HepG2 (cell line): ENCODE measurements at regions not wholly inside any gene's neighbourhood (a gene's known extent, or its start where the extent isn't known, plus 50 kb on each side); places are given as distances from the start of the nearest gene placed in this dataset.

Experiments
- ATAC-seq: fragments of 200-7000 bp; cut with Tn5 transposase; 3 replicates; pipeline ENCODE4 v1.9.1; 2020; ENCODE audit warnings: mild to moderate bottlenecking, moderate library complexity
- BruUV-seq: library from RNA; stranded (reverse); fragments of 400-500 nt; replicated peaks from 2 replicates; lab custom pipeline; 2021; lab: Mats Ljungman, UMichigan
- CTCF ChIA-PET: fragments of 300-600 bp; formaldehyde crosslinking; extraction: SDS; loops from one replicate; lab custom pipeline; 2021; ENCODE audit warnings: low total read pairs, inconsistent platforms, low intra/inter-chr PET ratio; lab: Yijun Ruan, JAX
- POLR2A ChIA-PET: fragments of 350-600 bp; sonication (Branson Sonifier 250); formaldehyde crosslinking; loops from one replicate; lab custom pipeline; 2020; ENCODE audit warnings: antibody characterized with exemption, inconsistent platforms; lab: Yijun Ruan, JAX
- DNase-seq: peaks from one replicate; pipeline ENCODE4 v3.0.0-alpha.2; 2015; ENCODE audit warnings: low spot score
- FAIRE-seq: peaks from 3 replicates; lab custom pipeline; 2011; peaks lifted over from hg19 to GRCh38; lab: Jason Lieb, UNC
- H2AFZ ChIP-seq: one replicate; pipeline ENCODE4 v1.6.1; 2011; ENCODE audit warnings: low read length, inconsistent platforms
- H3K27ac ChIP-seq: fragments of 300-600 bp; 3 replicates; pipeline ENCODE4 v1.8.0; 2011; ENCODE audit warnings: mixed run types, mild to moderate bottlenecking, mixed read lengths, low read length, inconsistent platforms; ENCODE audit not compliant: insufficient read depth; ENCODE audit errors: extremely low read length
- H3K27me3 ChIP-seq, 2 experiments: fragments of 200-600 bp in 1 of 2; 2 replicates in 1 of 2; 3 replicates in 1 of 2; pipeline versions ENCODE4 v1.6.0 to v1.8.0; 2011; ENCODE audit warnings: low read length in 2 of 2, mild to moderate bottlenecking in 2 of 2, moderate library complexity in 2 of 2, inconsistent platforms in 1 of 2; ENCODE audit not compliant: insufficient read depth in 2 of 2, control insufficient read depth in 1 of 2
- H3K36me3 ChIP-seq, 2 experiments: fragments of 200-600 bp in 1 of 2; replicated peaks in 1 of 2; 2 replicates in 1 of 2; 3 replicates in 1 of 2; pipeline versions ENCODE4 v1.5.1 to v1.8.0; 2011; ENCODE audit warnings: low read length in 2 of 2, inconsistent platforms in 1 of 2; ENCODE audit not compliant: insufficient read depth in 2 of 2, control insufficient read depth in 1 of 2
- H3K4me1 ChIP-seq: 2 replicates; pipeline ENCODE4 v1.5.1; 2012; ENCODE audit warnings: low read length, inconsistent platforms; ENCODE audit not compliant: insufficient read depth
- H3K4me2 ChIP-seq: 2 replicates; pipeline ENCODE4 v1.6.0; 2011; ENCODE audit warnings: low read depth, low read length, inconsistent platforms
- H3K4me3 ChIP-seq, 3 experiments: fragments of 200-600 bp in 1 of 3; sonication (generic), shearing (Covaris generic) in 1 of 3; replicated peaks in 1 of 3; 2 replicates each; pipeline ENCODE4 v1.5.1; 2011 to 2016; ENCODE audit warnings: low read length in 3 of 3, inconsistent platforms in 2 of 3, low read depth in 2 of 3, mild to moderate bottlenecking in 2 of 3, control low read depth in 1 of 3, mixed read lengths in 1 of 3; ENCODE audit not compliant: insufficient read depth in 1 of 3
- H3K79me2 ChIP-seq: one replicate; pipeline ENCODE4 v1.6.1; 2011; ENCODE audit warnings: low read length, inconsistent platforms; ENCODE audit not compliant: insufficient read depth
- H3K9ac ChIP-seq: 2 replicates; pipeline ENCODE4 v1.6.0; 2011; ENCODE audit warnings: mild to moderate bottlenecking, low read depth, low read length, inconsistent platforms; ENCODE audit not compliant: insufficient read depth
- H3K9me3 ChIP-seq: 2 replicates; pipeline ENCODE4 v1.5.1; 2012; ENCODE audit warnings: mild to moderate bottlenecking, low read length
- H4K20me1 ChIP-seq: 2 replicates; pipeline ENCODE4 v1.6.0; 2011; ENCODE audit warnings: inconsistent platforms, mild to moderate bottlenecking, low read length, moderate library complexity; ENCODE audit not compliant: insufficient read depth
- DMTF1 ChIP-seq: sonication (generic); formaldehyde crosslinking; IDR thresholded peaks from 2 replicates; pipeline ENCODE4 v1.4.0; 2020; ENCODE audit warnings: mild to moderate bottlenecking, missing genetic modification reagents
- ETV6 ChIP-seq: sonication (generic); formaldehyde crosslinking; conservative IDR thresholded peaks from 2 replicates; pipeline ENCODE4 v1.4.0; 2020; ENCODE audit warnings: missing genetic modification reagents
- GABPA ChIP-seq, 2 experiments: IDR thresholded peaks; 2 replicates each; pipeline ENCODE4 v1.6.1; 2011 to 2016; ENCODE audit warnings: low read depth in 2 of 2, low read length in 1 of 2, missing biosample characterization in 1 of 2, missing genetic modification characterization in 1 of 2
- IRX3 ChIP-seq: sonication (generic); formaldehyde crosslinking; IDR thresholded peaks from 2 replicates; pipeline ENCODE4 v1.8.1; 2023; ENCODE audit warnings: mild to moderate bottlenecking, low read depth, missing genetic modification reagents, borderline replicate concordance
- KLF13 ChIP-seq: sonication (generic); formaldehyde crosslinking; IDR thresholded peaks from 2 replicates; pipeline ENCODE4 v1.4.0; 2020; ENCODE audit warnings: mild to moderate bottlenecking, missing genetic modification reagents
- LRRFIP1 ChIP-seq: sonication (generic); formaldehyde crosslinking; conservative IDR thresholded peaks from 2 replicates; pipeline ENCODE4 v1.4.0; 2020; ENCODE audit warnings: missing genetic modification reagents
- NCOR1 ChIP-seq: fragments of 200-600 bp; sonication (generic); IDR thresholded peaks from 2 replicates; pipeline ENCODE4 v1.7.0; 2017; ENCODE audit warnings: antibody characterized with exemption, low read length, borderline replicate concordance
- PHF20 ChIP-seq: sonication (generic); formaldehyde crosslinking; IDR thresholded peaks from 2 replicates; pipeline ENCODE4 v1.5.0; 2020; ENCODE audit warnings: mild to moderate bottlenecking, missing genetic modification reagents
- ZFP1 ChIP-seq: IDR thresholded peaks from 2 replicates; pipeline ENCODE4 v1.6.1; 2016
- ZNF282 ChIP-seq: fragments of 450-650 bp; IDR thresholded peaks from 2 replicates; pipeline ENCODE4 v1.6.1; 2018; ENCODE audit not compliant: partially characterized antibody
- ZNF382 ChIP-seq: sonication (generic); formaldehyde crosslinking; IDR thresholded peaks from 2 replicates; pipeline ENCODE4 v1.5.0; 2020; ENCODE audit warnings: missing genetic modification reagents, mild to moderate bottlenecking, borderline replicate concordance
- WGBS: methylation state at CpG from one replicate; pipeline ENCODE4 v1.1.6; 2017; ENCODE audit warnings: low lambda C conversion rate; 5-methylcytosine and 5-hydroxymethylcytosine counted together
- in situ Hi-C: cut with HindIII; loops from 2 replicates; pipeline ENCODE4 v1.10.0; 2017; ENCODE audit warnings: low pct_unique_long_range_greater_than_20kb; ENCODE audit not compliant: extremely low pct_ligation_motif_present
- intact Hi-C: fragments of 100-400 bp; cut with micrococcal nuclease; formaldehyde crosslinking; loops from one replicate; pipeline ENCODE4 v1.10.0; 2022; ENCODE audit not compliant: unreplicated experiment
- TF ChIP-seq, protein P1 (sequence below): IDR thresholded peaks from 2 replicates; pipeline ENCODE4 v1.6.1; 2016; ENCODE audit warnings: mild to moderate bottlenecking, missing biosample characterization, missing genetic modification reagents
- TF ChIP-seq, protein P2 (sequence below): sonication (generic); formaldehyde crosslinking; IDR thresholded peaks from 2 replicates; pipeline ENCODE4 v1.8.0; 2022; ENCODE audit warnings: mild to moderate bottlenecking, missing genetic modification reagents
- TF ChIP-seq, protein P3 (sequence below): sonication (generic); formaldehyde crosslinking; IDR thresholded peaks from 2 replicates; pipeline ENCODE4 v1.4.0; 2020; ENCODE audit warnings: missing genetic modification reagents, borderline replicate concordance

- no peak for TF ChIP-seq LRRFIP1 (CRISPR knock-in tag)
- TF ChIP-seq ZNF382 (CRISPR knock-in tag), result no peak
- TF ChIP-seq GABPA (IDR thresholded peaks at IDR 0.05; ENCODE audit: low read depth, low read length), result no peak
- TF ChIP-seq GABPA (CRISPR knock-in tag; IDR thresholded peaks at IDR 0.05; ENCODE audit: low read depth), result no peak
- no peak for TF ChIP-seq PHF20 (CRISPR knock-in tag)
- TF ChIP-seq, protein P1, sequence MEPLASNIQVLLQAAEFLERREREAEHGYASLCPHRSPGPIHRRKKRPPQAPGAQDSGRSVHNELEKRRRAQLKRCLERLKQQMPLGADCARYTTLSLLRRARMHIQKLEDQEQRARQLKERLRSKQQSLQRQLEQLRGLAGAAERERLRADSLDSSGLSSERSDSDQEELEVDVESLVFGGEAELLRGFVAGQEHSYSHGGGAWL (CRISPR knock-in tag), result no peak
- no peak for TF ChIP-seq ETV6
Measured at GRCh38 chr2:198662905-198663304, 794.8 kb downstream of the SATB2 start (continued).

- in situ Hi-C loops, result no loop called here
- TF ChIP-seq IRX3 (CRISPR knock-in tag), result no peak
- TF ChIP-seq ZNF282, result no peak
- TF ChIP-seq ZFP1 (CRISPR knock-in tag), result no peak
- TF ChIP-seq DMTF1 (CRISPR knock-in tag), result no peak
- TF ChIP-seq KLF13 (CRISPR knock-in tag), result no peak
- no peak for TF ChIP-seq NCOR1
- TF ChIP-seq, protein P2, sequence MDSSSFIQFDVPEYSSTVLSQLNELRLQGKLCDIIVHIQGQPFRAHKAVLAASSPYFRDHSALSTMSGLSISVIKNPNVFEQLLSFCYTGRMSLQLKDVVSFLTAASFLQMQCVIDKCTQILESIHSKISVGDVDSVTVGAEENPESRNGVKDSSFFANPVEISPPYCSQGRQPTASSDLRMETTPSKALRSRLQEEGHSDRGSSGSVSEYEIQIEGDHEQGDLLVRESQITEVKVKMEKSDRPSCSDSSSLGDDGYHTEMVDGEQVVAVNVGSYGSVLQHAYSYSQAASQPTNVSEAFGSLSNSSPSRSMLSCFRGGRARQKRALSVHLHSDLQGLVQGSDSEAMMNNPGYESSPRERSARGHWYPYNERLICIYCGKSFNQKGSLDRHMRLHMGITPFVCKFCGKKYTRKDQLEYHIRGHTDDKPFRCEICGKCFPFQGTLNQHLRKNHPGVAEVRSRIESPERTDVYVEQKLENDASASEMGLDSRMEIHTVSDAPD (CRISPR knock-in tag), result no peak
- TF ChIP-seq, protein P3, sequence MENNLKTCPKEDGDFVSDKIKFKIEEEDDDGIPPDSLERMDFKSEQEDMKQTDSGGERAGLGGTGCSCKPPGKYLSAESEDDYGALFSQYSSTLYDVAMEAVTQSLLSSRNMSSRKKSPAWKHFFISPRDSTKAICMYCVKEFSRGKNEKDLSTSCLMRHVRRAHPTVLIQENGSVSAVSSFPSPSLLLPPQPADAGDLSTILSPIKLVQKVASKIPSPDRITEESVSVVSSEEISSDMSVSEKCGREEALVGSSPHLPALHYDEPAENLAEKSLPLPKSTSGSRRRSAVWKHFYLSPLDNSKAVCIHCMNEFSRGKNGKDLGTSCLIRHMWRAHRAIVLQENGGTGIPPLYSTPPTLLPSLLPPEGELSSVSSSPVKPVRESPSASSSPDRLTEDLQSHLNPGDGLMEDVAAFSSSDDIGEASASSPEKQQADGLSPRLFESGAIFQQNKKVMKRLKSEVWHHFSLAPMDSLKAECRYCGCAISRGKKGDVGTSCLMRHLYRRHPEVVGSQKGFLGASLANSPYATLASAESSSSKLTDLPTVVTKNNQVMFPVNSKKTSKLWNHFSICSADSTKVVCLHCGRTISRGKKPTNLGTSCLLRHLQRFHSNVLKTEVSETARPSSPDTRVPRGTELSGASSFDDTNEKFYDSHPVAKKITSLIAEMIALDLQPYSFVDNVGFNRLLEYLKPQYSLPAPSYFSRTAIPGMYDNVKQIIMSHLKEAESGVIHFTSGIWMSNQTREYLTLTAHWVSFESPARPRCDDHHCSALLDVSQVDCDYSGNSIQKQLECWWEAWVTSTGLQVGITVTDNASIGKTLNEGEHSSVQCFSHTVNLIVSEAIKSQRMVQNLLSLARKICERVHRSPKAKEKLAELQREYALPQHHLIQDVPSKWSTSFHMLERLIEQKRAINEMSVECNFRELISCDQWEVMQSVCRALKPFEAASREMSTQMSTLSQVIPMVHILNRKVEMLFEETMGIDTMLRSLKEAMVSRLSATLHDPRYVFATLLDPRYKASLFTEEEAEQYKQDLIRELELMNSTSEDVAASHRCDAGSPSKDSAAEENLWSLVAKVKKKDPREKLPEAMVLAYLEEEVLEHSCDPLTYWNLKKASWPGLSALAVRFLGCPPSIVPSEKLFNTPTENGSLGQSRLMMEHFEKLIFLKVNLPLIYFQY (CRISPR knock-in tag), result no peak
Measured at GRCh38 chr2:198660501-198660900, 797.2 kb downstream of the SATB2 start.

More at GRCh38 chr2:198660501-198660900, 797.2 kb downstream of the SATB2 start:
- CTCF ChIA-PET, result no interaction called here
- Histone ChIP-seq H3K27me3 (no peaks in the 10 kb centered on the region), H3K27ac (no peak overlapping the region), H2AFZ (no peak overlapping the region), H3K9me3 (no peaks in the 10 kb centered on the region), H3K4me2 (no peak overlapping the region), H4K20me1 (no peaks in the 10 kb centered on the region), H3K4me1 (no peaks in the 10 kb centered on the region), H3K4me3 (no peak overlapping the region), H3K9ac (no peak overlapping the region), H3K36me3 (no peaks in the 10 kb centered on the region), H3K79me2 (no peaks in the 10 kb centered on the region)
- POLR2A ChIA-PET, result no interaction called here
- intact Hi-C loops, result no loop called here
- FAIRE-seq (no peak), ATAC-seq (no peak), DNase-seq (no peak)
- no TSS peak for BruUV-seq
- WGBS, result 5% methylated on average over 3 of the region's 3 CpGs
